ENCODE measurements at regions not wholly inside any gene's neighbourhood (a gene's known extent, or its start where the extent isn't known, plus 50 kb on each side); places are given as distances from the start of the nearest gene placed in this dataset.

GRCh38 chr5:82807021-82807420 is 270.2 kb downstream of the TMEM167A start:
- DNase-seq (ENCODE audit: low spot score): no peak

- DNase-seq (ENCODE audit: low spot score): no peak
These were observed 270.7 kb downstream of the TMEM167A start for GRCh38 chr5:82806513-82806912.

GRCh38 chr5:82804155-82804690 is 273.0 kb downstream of the TMEM167A start:
- no peak for DNase-seq (ENCODE audit: low spot score)

GRCh38 chr5:82802954-82803353 is 274.2 kb downstream of the TMEM167A start:
- DNase-seq (ENCODE audit: low spot score): no peak

GRCh38 chr5:82800826-82801225 is 276.4 kb downstream of the TMEM167A start:
- no peak for DNase-seq (ENCODE audit: low spot score)

- peak; percentile 15 for DNase-seq (ENCODE audit: low spot score)
These were observed 277.7 kb downstream of the TMEM167A start for GRCh38 chr5:82799361-82800077.

- no peak for DNase-seq (ENCODE audit: low spot score)
These were observed 278.5 kb downstream of the TMEM167A start for GRCh38 chr5:82798676-82799075.

GRCh38 chr5:82796643-82797416 is 280.4 kb downstream of the TMEM167A start:
- no peak for DNase-seq (ENCODE audit: low spot score)

GRCh38 chr5:82794876-82795275 is 282.3 kb downstream of the TMEM167A start:
- no peak for DNase-seq (ENCODE audit: low spot score)

- peak; percentile 9 for DNase-seq (ENCODE audit: low spot score)
These were observed 283.3 kb downstream of the TMEM167A start for GRCh38 chr5:82793808-82794419.

- DNase-seq (ENCODE audit: low spot score): no peak
These were observed 285.1 kb downstream of the TMEM167A start for GRCh38 chr5:82792096-82792495.

GRCh38 chr5:82789095-82789494 is 288.1 kb downstream of the TMEM167A start:
- DNase-seq (ENCODE audit: low spot score): no peak

- DNase-seq (ENCODE audit: low spot score): no peak
These were observed 290.4 kb downstream of the TMEM167A start for GRCh38 chr5:82786748-82787147.

GRCh38 chr5:82785882-82786509 is 291.2 kb downstream of the TMEM167A start:
- no peak for DNase-seq (ENCODE audit: low spot score)

- no peak for DNase-seq (ENCODE audit: low spot score)
These were observed 291.7 kb downstream of the TMEM167A start for GRCh38 chr5:82785456-82785855.

- no peak for DNase-seq (ENCODE audit: low spot score)
These were observed 292.7 kb downstream of the TMEM167A start for GRCh38 chr5:82784521-82784920.

- DNase-seq (ENCODE audit: low spot score): no peak
These were observed 300.1 kb downstream of the TMEM167A start for GRCh38 chr5:82777106-82777505.

- DNase-seq (ENCODE audit: low spot score): no peak
These were observed 304.9 kb downstream of the TMEM167A start for GRCh38 chr5:82772281-82772680.

- no peak for DNase-seq (ENCODE audit: low spot score)
These were observed 311.0 kb downstream of the TMEM167A start for GRCh38 chr5:82766206-82766605.

- no peak for DNase-seq (ENCODE audit: low spot score)
These were observed 311.4 kb downstream of the TMEM167A start for GRCh38 chr5:82765765-82766164.

GRCh38 chr5:82760856-82761255 is 316.3 kb downstream of the TMEM167A start:
- DNase-seq (ENCODE audit: low spot score): no peak

- DNase-seq (ENCODE audit: low spot score): no peak
These were observed 318.3 kb downstream of the TMEM167A start for GRCh38 chr5:82758881-82759280.

All from Ammon's horn (tissue), 1 donor.